Colonic mucosa (tissue), 4 donors: ENCODE measurements at regions not wholly inside any gene's neighbourhood (a gene's known extent, or its start where the extent isn't known, plus 50 kb on each side); places are given as distances from the start of the nearest gene placed in this dataset.

Experiments used
- DNase-seq: peaks from one replicate; pipeline ENCODE4 v3.0.0-alpha.2; 2020
- H3K27ac ChIP-seq: fragments of 200-600 bp; one replicate; pipeline ENCODE4 v1.8.0; 2021
- H3K27me3 ChIP-seq: fragments of 200-600 bp; one replicate; pipeline ENCODE4 v1.8.0; 2021
- H3K36me3 ChIP-seq: fragments of 200-600 bp; one replicate; pipeline ENCODE4 v1.8.0; 2021
- H3K4me1 ChIP-seq: fragments of 200-600 bp; one replicate; pipeline ENCODE4 v1.8.0; 2021; ENCODE audit warnings: mild to moderate bottlenecking
- H3K4me3 ChIP-seq: fragments of 200-600 bp; one replicate; pipeline ENCODE4 v1.8.0; 2021
- H3K9ac ChIP-seq, 2 donors: one replicate each; pipeline ENCODE4 v1.7.0; 2013; ENCODE audit warnings: control low read depth in 2 of 2, low read depth in 2 of 2, low read length in 2 of 2
- H3K9me3 ChIP-seq: fragments of 200-600 bp; one replicate; pipeline ENCODE4 v1.8.0; 2021
- intact Hi-C: fragments of 100-400 bp; cut with DNase I; formaldehyde crosslinking; loops from one replicate; pipeline ENCODE4 v1.14.1; 2022
- TF ChIP-seq, protein P1 (sequence below): fragments of 200-600 bp; IDR thresholded peaks from one replicate; pipeline ENCODE4 v1.8.0; 2022; ENCODE audit warnings: antibody characterized with exemption, mild to moderate bottlenecking
- donor health status: healthy.
- donor health status: DM: no; HTN: no; CAD: no.
- donor health status: DM: no; HTN: no; CAD: no.

DNA sequence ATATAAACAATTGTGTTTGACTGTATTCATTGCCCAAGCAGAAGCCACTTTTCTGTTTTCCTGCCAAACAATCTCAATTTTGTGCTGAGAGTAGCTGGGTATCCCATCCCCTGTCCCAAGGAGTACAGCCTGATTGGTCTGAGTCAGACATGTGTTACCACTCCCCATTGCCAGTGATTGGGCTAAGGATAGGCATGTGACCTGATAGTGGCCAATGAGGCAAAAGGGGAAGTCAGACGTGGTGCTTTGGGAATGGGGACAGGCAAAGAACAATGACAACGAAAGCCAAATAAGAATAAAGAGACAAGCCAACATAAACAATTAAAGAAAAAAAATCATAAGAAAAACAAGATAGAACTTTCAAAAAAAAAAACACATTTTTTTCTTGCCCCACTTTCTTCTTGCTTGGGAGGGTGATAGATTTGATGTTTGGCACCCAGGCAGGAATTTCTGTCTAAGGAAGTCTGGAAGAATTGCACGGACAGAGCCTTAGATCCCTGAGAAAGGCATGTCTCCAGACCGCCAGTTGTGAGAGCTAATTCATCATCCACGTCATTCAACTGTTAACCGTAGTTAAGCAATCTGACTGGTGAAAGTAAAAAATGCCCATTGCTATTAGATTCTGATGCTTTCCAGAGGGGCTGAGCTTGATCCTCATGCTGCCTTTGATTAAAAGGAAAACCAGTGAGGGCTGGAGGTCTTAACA is 626.6 kb upstream of the TMEM132C start:
- TF ChIP-seq, protein P1, sequence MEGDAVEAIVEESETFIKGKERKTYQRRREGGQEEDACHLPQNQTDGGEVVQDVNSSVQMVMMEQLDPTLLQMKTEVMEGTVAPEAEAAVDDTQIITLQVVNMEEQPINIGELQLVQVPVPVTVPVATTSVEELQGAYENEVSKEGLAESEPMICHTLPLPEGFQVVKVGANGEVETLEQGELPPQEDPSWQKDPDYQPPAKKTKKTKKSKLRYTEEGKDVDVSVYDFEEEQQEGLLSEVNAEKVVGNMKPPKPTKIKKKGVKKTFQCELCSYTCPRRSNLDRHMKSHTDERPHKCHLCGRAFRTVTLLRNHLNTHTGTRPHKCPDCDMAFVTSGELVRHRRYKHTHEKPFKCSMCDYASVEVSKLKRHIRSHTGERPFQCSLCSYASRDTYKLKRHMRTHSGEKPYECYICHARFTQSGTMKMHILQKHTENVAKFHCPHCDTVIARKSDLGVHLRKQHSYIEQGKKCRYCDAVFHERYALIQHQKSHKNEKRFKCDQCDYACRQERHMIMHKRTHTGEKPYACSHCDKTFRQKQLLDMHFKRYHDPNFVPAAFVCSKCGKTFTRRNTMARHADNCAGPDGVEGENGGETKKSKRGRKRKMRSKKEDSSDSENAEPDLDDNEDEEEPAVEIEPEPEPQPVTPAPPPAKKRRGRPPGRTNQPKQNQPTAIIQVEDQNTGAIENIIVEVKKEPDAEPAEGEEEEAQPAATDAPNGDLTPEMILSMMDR: no peak
- Histone ChIP-seq H3K27ac (no peak overlapping the region), H3K27me3 (no peaks in the 10 kb centered on the region), H3K36me3 (no peaks in the 10 kb centered on the region), H3K9ac (no peak overlapping the region), H3K4me3 (no peak overlapping the region), H3K9me3 (no peaks in the 10 kb centered on the region), H3K4me1 (no peaks in the 10 kb centered on the region)
- no peak for DNase-seq
- intact Hi-C loops: no loop called here

DNA sequence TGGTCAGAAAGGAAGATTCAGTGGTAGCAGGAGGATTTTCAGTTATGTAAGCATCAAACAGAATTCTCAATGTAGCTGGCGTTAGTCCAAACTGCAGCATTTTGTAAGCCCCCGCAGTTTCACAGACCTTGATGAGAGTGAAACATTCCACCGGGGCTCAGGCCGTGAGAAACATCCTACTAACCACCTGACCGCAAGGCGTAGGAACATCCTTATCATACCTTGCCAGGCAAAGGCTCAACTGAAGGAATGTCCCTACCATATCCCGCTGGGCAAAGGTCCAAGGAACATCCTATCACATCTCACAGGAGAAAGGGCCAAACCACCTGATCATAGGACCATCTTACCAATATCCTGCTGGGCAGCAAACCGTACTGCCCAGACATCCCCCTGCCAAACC is 624.8 kb upstream of the TMEM132C start:
- TF ChIP-seq, protein P1: no peak
- H3K27me3 ChIP-seq: no peaks in the 10 kb centered on the region
- H3K4me3 ChIP-seq: no peak overlapping the region
- no peak overlapping the region for H3K27ac ChIP-seq
- DNase-seq: no peak
- H3K9me3 ChIP-seq: no peaks in the 10 kb centered on the region
- H3K9ac ChIP-seq: no peak overlapping the region
- no peaks in the 10 kb centered on the region for H3K36me3 ChIP-seq
- no peaks in the 10 kb centered on the region for H3K4me1 ChIP-seq
- intact Hi-C loops: no loop called here

DNA sequence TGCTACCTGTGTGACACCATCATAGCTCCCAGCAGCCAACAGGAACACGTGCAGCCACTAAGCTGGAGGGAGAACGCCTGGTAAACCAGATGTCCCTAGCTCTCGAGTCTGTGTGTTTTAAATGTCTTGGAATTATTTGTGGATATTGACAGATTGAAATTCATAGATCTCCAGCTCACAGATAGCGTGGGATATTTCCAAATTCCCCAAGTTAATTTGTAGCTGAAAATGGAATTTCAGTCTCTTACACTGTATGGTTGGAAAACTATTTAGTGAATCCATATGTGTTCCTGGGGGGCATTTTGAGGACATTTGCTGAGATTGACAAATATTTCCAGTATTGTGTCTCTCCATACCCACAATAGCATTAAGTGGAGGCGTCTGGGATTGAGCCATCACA is 618.6 kb upstream of the TMEM132C start:
- no peak for DNase-seq
- H3K36me3 ChIP-seq: no peaks in the 10 kb centered on the region
- H3K27me3 ChIP-seq: no peaks in the 10 kb centered on the region
- TF ChIP-seq, protein P1: no peak
- H3K9me3 ChIP-seq: no peaks in the 10 kb centered on the region
- intact Hi-C loops: no loop called here
- H3K9ac ChIP-seq: no peak overlapping the region
- no peaks in the 10 kb centered on the region for H3K4me1 ChIP-seq
- no peak overlapping the region for H3K27ac ChIP-seq
- no peak overlapping the region for H3K4me3 ChIP-seq

DNA sequence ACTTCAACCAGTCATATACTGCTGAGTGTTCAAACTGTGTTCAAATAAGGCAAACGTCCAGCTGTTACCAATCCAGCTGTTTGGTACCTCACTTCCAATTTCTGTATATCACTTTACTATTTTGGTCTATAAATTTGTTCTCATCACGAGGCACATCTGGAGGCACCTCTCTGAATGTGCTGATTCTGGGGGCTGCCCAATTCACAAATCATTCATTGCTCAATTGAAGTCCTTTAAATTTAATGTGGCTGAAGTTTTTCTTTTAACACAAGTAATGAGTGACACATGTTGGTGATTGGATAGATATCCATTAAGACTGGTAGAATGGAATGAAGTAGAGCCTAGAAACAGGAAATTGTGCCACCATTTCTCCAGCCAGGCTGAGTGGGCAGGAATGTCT is 617.0 kb upstream of the TMEM132C start:
- Histone ChIP-seq H3K9ac (no peak overlapping the region), H3K27me3 (no peaks in the 10 kb centered on the region), H3K9me3 (no peaks in the 10 kb centered on the region), H3K4me1 (no peaks in the 10 kb centered on the region), H3K36me3 (no peaks in the 10 kb centered on the region), H3K27ac (no peak overlapping the region), H3K4me3 (no peak overlapping the region)
- no peak for DNase-seq
- TF ChIP-seq, protein P1: no peak
- intact Hi-C loops: no loop called here

DNA sequence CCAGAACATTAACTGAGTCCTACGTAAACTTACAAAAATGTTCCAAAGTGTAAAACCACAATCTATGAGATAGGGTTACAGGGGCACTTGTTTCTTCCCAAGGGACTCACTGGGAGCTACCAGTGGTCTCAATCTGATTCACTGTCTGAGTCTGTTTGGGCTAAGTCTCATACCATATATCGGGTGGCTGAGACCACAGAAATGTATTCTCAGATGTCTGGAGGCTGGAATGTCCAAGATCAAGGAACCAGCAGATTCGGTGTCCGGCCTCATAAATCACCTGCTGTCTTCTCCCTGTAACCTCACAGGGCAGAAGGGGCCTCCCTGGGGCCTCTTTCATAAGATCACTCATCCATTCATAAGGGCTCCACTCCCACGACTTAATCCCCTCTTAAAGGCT is 616.3 kb upstream of the TMEM132C start:
- TF ChIP-seq, protein P1: no peak
- no peaks in the 10 kb centered on the region for H3K9me3 ChIP-seq
- intact Hi-C loops: no loop called here

More for the DNA sequence above, 616.3 kb upstream of the TMEM132C start:
- H3K4me3 ChIP-seq: no peak overlapping the region
- no peak overlapping the region for H3K27ac ChIP-seq
- no peaks in the 10 kb centered on the region for H3K4me1 ChIP-seq
- H3K27me3 ChIP-seq: no peaks in the 10 kb centered on the region
- H3K9ac ChIP-seq: no peak overlapping the region
- H3K36me3 ChIP-seq: no peaks in the 10 kb centered on the region
- DNase-seq: no peak
